IMR-90 (cell line): ENCODE measurements at regions not wholly inside any gene's neighbourhood (a gene's known extent, or its start where the extent isn't known, plus 50 kb on each side); places are given as distances from the start of the nearest gene placed in this dataset.

Experiments used
- BHLHE40 ChIP-seq: fragments of 150-350 bp; IDR thresholded peaks from 2 replicates; pipeline ENCODE4 v1.6.1; 2016; ENCODE audit warnings: mild to moderate bottlenecking, low read depth, low read length
- CEBPB ChIP-seq: IDR thresholded peaks from 2 replicates; pipeline ENCODE4 v1.6.1; 2012; ENCODE audit warnings: low read depth, low read length, improper control_type of control experiment
- CTCF ChIP-seq: conservative IDR thresholded peaks from 2 replicates; pipeline ENCODE4 v1.5.1; 2012; ENCODE audit warnings: mild to moderate bottlenecking, low read depth, low read length, improper control_type of control experiment
- FOS ChIP-seq: fragments of 150-350 bp; IDR thresholded peaks from 2 replicates; pipeline ENCODE4 v1.6.1; 2016; ENCODE audit warnings: low read depth, low read length
- MAZ ChIP-seq: IDR thresholded peaks from 2 replicates; pipeline ENCODE4 v1.6.1; 2012; ENCODE audit warnings: low read depth, mild to moderate bottlenecking, low read length, improper control_type of control experiment, moderate library complexity, borderline replicate concordance
- MXI1 ChIP-seq: IDR thresholded peaks from 2 replicates; pipeline ENCODE4 v1.6.1; 2012; ENCODE audit warnings: low read depth, mild to moderate bottlenecking, low read length, moderate library complexity, borderline replicate concordance
- POLR2A ChIP-seq: IDR thresholded peaks from 2 replicates; pipeline ENCODE4 v1.6.1; 2012; ENCODE audit warnings: mild to moderate bottlenecking, low read depth, low read length
- RAD21 ChIP-seq: IDR thresholded peaks from 2 replicates; pipeline ENCODE4 v1.6.1; 2012; ENCODE audit warnings: low read length, improper control_type of control experiment
- RCOR1 ChIP-seq: IDR thresholded peaks from 2 replicates; pipeline ENCODE4 v1.6.1; 2012; ENCODE audit warnings: mild to moderate bottlenecking, low read length, improper control_type of control experiment; ENCODE audit not compliant: insufficient replicate concordance
- SMC3 ChIP-seq: fragments of 150-350 bp; IDR thresholded peaks from 2 replicates; pipeline ENCODE4 v1.6.1; 2016; ENCODE audit warnings: low read depth, mild to moderate bottlenecking, antibody characterized with exemption, low read length, moderate library complexity
- TF ChIP-seq, protein P1 (sequence below): fragments of 150-350 bp; IDR thresholded peaks from 2 replicates; pipeline ENCODE4 v1.6.1; 2017; ENCODE audit warnings: mild to moderate bottlenecking, antibody characterized with exemption, low read length, low read depth

DNA sequence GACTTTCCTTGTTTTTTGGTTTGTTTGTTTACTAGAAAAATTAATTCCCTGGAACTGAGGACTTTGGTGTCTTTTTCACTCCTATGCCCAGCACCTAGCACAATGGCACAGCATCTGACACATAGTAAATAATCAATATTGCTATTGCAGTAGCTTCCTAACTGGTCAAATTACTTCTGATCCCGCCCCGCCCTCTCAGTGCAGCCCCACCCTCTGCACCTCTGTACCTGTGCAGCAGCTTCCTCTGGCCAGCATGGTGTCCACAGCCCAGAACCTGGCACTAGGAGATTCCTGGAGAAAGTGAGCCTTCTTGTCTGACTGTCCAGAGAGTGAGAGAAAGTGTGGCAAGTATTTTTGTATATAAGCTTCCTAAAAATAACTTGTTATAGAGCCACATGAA is 343.2 kb downstream of the ZNF608 start:
- no peak for TF ChIP-seq POLR2A
- no peak for TF ChIP-seq RAD21
- no peak for TF ChIP-seq CTCF
- no peak for TF ChIP-seq MXI1
- no peak for TF ChIP-seq BHLHE40
- no peak for TF ChIP-seq MAZ
- no peak for TF ChIP-seq CEBPB
- TF ChIP-seq SMC3, result no peak
- TF ChIP-seq RCOR1, result no peak
- TF ChIP-seq, protein P1, sequence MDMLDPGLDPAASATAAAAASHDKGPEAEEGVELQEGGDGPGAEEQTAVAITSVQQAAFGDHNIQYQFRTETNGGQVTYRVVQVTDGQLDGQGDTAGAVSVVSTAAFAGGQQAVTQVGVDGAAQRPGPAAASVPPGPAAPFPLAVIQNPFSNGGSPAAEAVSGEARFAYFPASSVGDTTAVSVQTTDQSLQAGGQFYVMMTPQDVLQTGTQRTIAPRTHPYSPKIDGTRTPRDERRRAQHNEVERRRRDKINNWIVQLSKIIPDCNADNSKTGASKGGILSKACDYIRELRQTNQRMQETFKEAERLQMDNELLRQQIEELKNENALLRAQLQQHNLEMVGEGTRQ, result no peak
- TF ChIP-seq FOS, result no peak
